ENCODE measurements at regions not wholly inside any gene's neighbourhood (a gene's known extent, or its start where the extent isn't known, plus 50 kb on each side); places are given as distances from the start of the nearest gene placed in this dataset.
"Not testable (repeated sequence)": the region's sequence is repeated elsewhere in the genome, so short reads cannot be mapped to it uniquely, and the experiment has no call there.

DNA sequence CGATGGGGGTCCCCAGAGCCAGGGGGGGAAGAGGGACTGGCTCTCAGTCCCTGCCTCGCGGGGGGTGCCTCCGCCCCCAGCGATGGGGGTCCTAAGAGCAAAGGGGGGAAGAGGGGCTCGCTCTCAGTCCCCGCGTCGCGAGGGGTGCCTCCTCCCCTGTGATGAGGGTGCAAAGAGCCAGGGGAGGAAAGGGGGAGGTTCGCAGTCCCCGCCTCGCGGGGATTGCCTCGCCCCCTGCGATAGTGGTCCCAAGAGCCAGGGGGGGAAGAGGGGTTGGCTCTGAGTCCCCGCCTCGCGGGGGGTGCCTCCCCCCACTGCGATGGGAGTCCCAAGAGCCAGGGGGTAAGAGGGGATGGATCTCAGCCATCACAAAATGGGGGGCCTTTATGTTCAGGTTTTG, 168.5 kb downstream of the ATP6V0E2 start:
- TF ChIP-seq, protein P1, sequence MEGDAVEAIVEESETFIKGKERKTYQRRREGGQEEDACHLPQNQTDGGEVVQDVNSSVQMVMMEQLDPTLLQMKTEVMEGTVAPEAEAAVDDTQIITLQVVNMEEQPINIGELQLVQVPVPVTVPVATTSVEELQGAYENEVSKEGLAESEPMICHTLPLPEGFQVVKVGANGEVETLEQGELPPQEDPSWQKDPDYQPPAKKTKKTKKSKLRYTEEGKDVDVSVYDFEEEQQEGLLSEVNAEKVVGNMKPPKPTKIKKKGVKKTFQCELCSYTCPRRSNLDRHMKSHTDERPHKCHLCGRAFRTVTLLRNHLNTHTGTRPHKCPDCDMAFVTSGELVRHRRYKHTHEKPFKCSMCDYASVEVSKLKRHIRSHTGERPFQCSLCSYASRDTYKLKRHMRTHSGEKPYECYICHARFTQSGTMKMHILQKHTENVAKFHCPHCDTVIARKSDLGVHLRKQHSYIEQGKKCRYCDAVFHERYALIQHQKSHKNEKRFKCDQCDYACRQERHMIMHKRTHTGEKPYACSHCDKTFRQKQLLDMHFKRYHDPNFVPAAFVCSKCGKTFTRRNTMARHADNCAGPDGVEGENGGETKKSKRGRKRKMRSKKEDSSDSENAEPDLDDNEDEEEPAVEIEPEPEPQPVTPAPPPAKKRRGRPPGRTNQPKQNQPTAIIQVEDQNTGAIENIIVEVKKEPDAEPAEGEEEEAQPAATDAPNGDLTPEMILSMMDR (conservative IDR thresholded peaks at IDR 0.05; ENCODE audit: low read depth, low read length) = not testable (repeated sequence)
- TF ChIP-seq EZH2phosphoT487 (IDR thresholded peaks at IDR 0.05; ENCODE audit: borderline replicate concordance, low read length); EZH2 (IDR thresholded peaks at IDR 0.05; ENCODE audit: low read length, unreplicated experiment): not testable (repeated sequence)

Data from PC-3 (cell line).